T-cell (primary cell): ENCODE measurements at regions not wholly inside any gene's neighbourhood (a gene's known extent, or its start where the extent isn't known, plus 50 kb on each side); places are given as distances from the start of the nearest gene placed in this dataset.
"Not testable (repeated sequence)": the region's sequence is repeated elsewhere in the genome, so short reads cannot be mapped to it uniquely, and the experiment has no call there.

Source experiments
- ATAC-seq, 4 experiments: fragments of 200-7000 bp in 3 of 4; fragments of 150-1000 bp in 1 of 4; cut with Tn5 transposase; replicated peaks in 1 of 4; 1 replicate in 3 of 4; 2 replicates in 1 of 4; pipeline ENCODE4 v1.10.0; 2021; ENCODE audit warnings: moderate library complexity in 3 of 4, mild to moderate bottlenecking in 2 of 4, moderate number of reproducible peaks in 1 of 4
- CTCF ChIA-PET, 2 donors: fragments of 300-600 bp; sonication (Branson Sonifier 250); formaldehyde crosslinking; loops; one replicate each; lab custom pipeline; 2022; ENCODE audit warnings: antibody characterized with exemption in 2 of 2; lab: Charles Lee
- POLR2A ChIA-PET, 2 donors: fragments of 300-600 bp; sonication (Branson Sonifier 250); formaldehyde crosslinking; loops; one replicate each; lab custom pipeline; 2022; ENCODE audit warnings: antibody characterized with exemption in 2 of 2; lab: Charles Lee
- DNase-seq, 35 experiments: peaks; one replicate each; pipeline versions ENCODE4 v3.0.0 to v3.0.0-alpha.2; 2013 to 2023
- H3K27ac ChIP-seq: one replicate; pipeline ENCODE4 v1.5.1; 2013; ENCODE audit warnings: low read length
- H3K27me3 ChIP-seq, 2 experiments: replicated peaks in 1 of 2; 1 replicate in 1 of 2; 2 replicates in 1 of 2; pipeline versions ENCODE4 v1.6.1 to v1.7.0; 2013; ENCODE audit warnings: low read length in 1 of 2, mixed read lengths in 1 of 2; ENCODE audit not compliant: control insufficient read depth in 2 of 2, insufficient read depth in 2 of 2; ENCODE audit errors: extremely low read depth in 1 of 2
- H3K36me3 ChIP-seq, 2 donors: 1 replicate in 1 of 2; 2 replicates in 1 of 2; pipeline versions ENCODE4 v1.6.1 to v1.7.0; 2013; ENCODE audit warnings: low read length in 1 of 2; ENCODE audit not compliant: control insufficient read depth in 2 of 2, insufficient read depth in 1 of 2; ENCODE audit errors: extremely low read depth in 1 of 2
- H3K4me1 ChIP-seq, 2 experiments: 1 replicate in 1 of 2; 2 replicates in 1 of 2; pipeline versions ENCODE4 v1.6.1 to v1.7.0; 2013; ENCODE audit warnings: low read length in 2 of 2, mixed read lengths in 1 of 2; ENCODE audit not compliant: insufficient read depth in 2 of 2, control insufficient read depth in 1 of 2; ENCODE audit errors: extremely low read depth in 1 of 2
- H3K4me3 ChIP-seq, 2 donors: 1 replicate in 1 of 2; 2 replicates in 1 of 2; pipeline versions ENCODE4 v1.5.1 to v1.7.0; 2013; ENCODE audit warnings: mild to moderate bottlenecking in 2 of 2, low read length in 1 of 2, moderate library complexity in 1 of 2; ENCODE audit not compliant: control insufficient read depth in 1 of 2; ENCODE audit errors: extremely low read depth in 1 of 2
- H3K9me3 ChIP-seq: 2 replicates; pipeline ENCODE4 v1.7.0; 2013
- H3K27ac Mint-ChIP-seq, 2 donors: one replicate each; pipeline ENCODE4 v1.8.0; 2020 to 2021; ENCODE audit warnings: mild to moderate bottlenecking in 2 of 2, mixed read lengths in 2 of 2
- H3K27me3 Mint-ChIP-seq, 2 donors: one replicate each; pipeline ENCODE4 v1.8.0; 2021 to 2022; ENCODE audit warnings: mixed read lengths in 2 of 2
- H3K36me3 Mint-ChIP-seq: one replicate; pipeline ENCODE4 v1.8.0; 2021; ENCODE audit warnings: mixed read lengths
- H3K4me1 Mint-ChIP-seq, 3 donors: one replicate each; pipeline ENCODE4 v1.8.0; 2020 to 2022; ENCODE audit warnings: mixed read lengths in 3 of 3, mild to moderate bottlenecking in 1 of 3
- H3K4me3 Mint-ChIP-seq, 3 donors: one replicate each; pipeline ENCODE4 v1.8.0; 2020 to 2022; ENCODE audit warnings: mild to moderate bottlenecking in 3 of 3, mixed read lengths in 3 of 3, moderate library complexity in 3 of 3
- H3K9me3 Mint-ChIP-seq, 3 donors: one replicate each; pipeline ENCODE4 v1.8.0; 2020 to 2022; ENCODE audit warnings: mixed read lengths in 3 of 3
- WGBS: methylation state at CpG from one replicate; pipeline ENCODE4 v1.1.5; 2013; ENCODE audit warnings: missing lambda C conversion rate; ENCODE audit not compliant: insufficient coverage; 5-methylcytosine and 5-hydroxymethylcytosine counted together

GRCh38 chr4:3626131-3626884 is 94.1 kb upstream of the LRPAP1 start:
- H3K27me3 ChIP-seq: peaks cover 4 to 47% of the 10 kb centered on the region in 2 experiments
- H3K9me3 ChIP-seq, H3K9me3 Mint-ChIP-seq, H3K36me3 Mint-ChIP-seq, H3K27ac Mint-ChIP-seq, POLR2A ChIA-PET, H3K27ac ChIP-seq, H3K4me3 ChIP-seq, H3K36me3 ChIP-seq, H3K4me1 Mint-ChIP-seq, H3K4me1 ChIP-seq, CTCF ChIA-PET, H3K4me3 Mint-ChIP-seq, ATAC-seq, DNase-seq: not testable (repeated sequence)
- WGBS: 74% methylated on average over 21 of the region's 24 CpGs
- H3K27me3 Mint-ChIP-seq: peaks cover 31 to 42% of the 10 kb centered on the region in 2 donors

- POLR2A ChIA-PET, H3K4me1 Mint-ChIP-seq, H3K4me1 ChIP-seq, H3K4me3 Mint-ChIP-seq, H3K36me3 ChIP-seq, H3K27ac ChIP-seq, DNase-seq, H3K4me3 ChIP-seq, H3K27ac Mint-ChIP-seq, H3K9me3 Mint-ChIP-seq, CTCF ChIA-PET, H3K36me3 Mint-ChIP-seq, H3K9me3 ChIP-seq, ATAC-seq: not testable (repeated sequence)
- WGBS: 56% methylated on average over 6 of the region's 8 CpGs
- H3K27me3 ChIP-seq: peaks cover 4 to 49% of the 10 kb centered on the region in 2 experiments
- peaks cover 31 to 40% of the 10 kb centered on the region in 2 donors for H3K27me3 Mint-ChIP-seq
Observed at GRCh38 chr4:3625286-3625875, 93.2 kb upstream of the LRPAP1 start.

- ATAC-seq, H3K36me3 ChIP-seq, H3K4me3 Mint-ChIP-seq, H3K9me3 ChIP-seq, DNase-seq, CTCF ChIA-PET, H3K9me3 Mint-ChIP-seq, H3K4me3 ChIP-seq, H3K36me3 Mint-ChIP-seq, POLR2A ChIA-PET, H3K27ac ChIP-seq, H3K27ac Mint-ChIP-seq, H3K4me1 ChIP-seq: not testable (repeated sequence)
- peaks cover 4 to 38% of the 10 kb centered on the region in 2 experiments for H3K27me3 ChIP-seq
- 8% methylated on average over 6 of the region's 11 CpGs for WGBS
- H3K4me1 Mint-ChIP-seq: peaks cover 0 to 12% (median 2%) of the 10 kb centered on the region in 3 donors
- peaks cover 35 to 39% of the 10 kb centered on the region in 2 donors for H3K27me3 Mint-ChIP-seq
Observed at GRCh38 chr4:3623809-3624329, 91.6 kb upstream of the LRPAP1 start.

GRCh38 chr4:3623106-3623505 is 90.9 kb upstream of the LRPAP1 start:
- Mint-ChIP-seq H3K4me1 (peaks cover 0 to 12% (median 2%) of the 10 kb centered on the region in 3 donors), H3K27ac (no peak overlapping the region), H3K4me3 (no peak overlapping the region), H3K9me3 (no peaks in the 10 kb centered on the region), H3K27me3 (peaks cover 42 to 45% of the 10 kb centered on the region in 2 donors), H3K36me3 (no peaks in the 10 kb centered on the region)
- DNase-seq (no peak), ATAC-seq (no peak)
- Histone ChIP-seq H3K27ac (no peak overlapping the region), H3K9me3 (no peaks in the 10 kb centered on the region), H3K4me3 (no peak overlapping the region), H3K27me3 (peaks cover 4 to 35% of the 10 kb centered on the region in 2 experiments), H3K4me1 (no peaks in the 10 kb centered on the region), H3K36me3 (no peaks in the 10 kb centered on the region)
- 100% methylated on average over 1 of the region's 7 CpGs for WGBS
- ChIA-PET CTCF (no interaction called here), POLR2A (no interaction called here)

- H3K27ac Mint-ChIP-seq, H3K36me3 Mint-ChIP-seq, POLR2A ChIA-PET, H3K4me3 ChIP-seq, H3K4me1 ChIP-seq, H3K36me3 ChIP-seq, CTCF ChIA-PET, H3K9me3 Mint-ChIP-seq, H3K4me3 Mint-ChIP-seq, DNase-seq, H3K9me3 ChIP-seq, ATAC-seq, H3K27ac ChIP-seq: not testable (repeated sequence)
- WGBS: no CpG with 5 or more reads among the region's 6 CpGs
- H3K27me3 ChIP-seq: peaks cover 4 to 20% of the 10 kb centered on the region in 2 experiments
- Mint-ChIP-seq H3K27me3 (peaks cover 44 to 48% of the 10 kb centered on the region in 2 donors), H3K4me1 (peaks cover 0 to 12% (median 2%) of the 10 kb centered on the region in 3 donors)
Observed at GRCh38 chr4:3620365-3620764, 88.1 kb upstream of the LRPAP1 start.

GRCh38 chr4:3619698-3620097 is 87.5 kb upstream of the LRPAP1 start:
- H3K9me3 Mint-ChIP-seq, POLR2A ChIA-PET, DNase-seq, H3K9me3 ChIP-seq, ATAC-seq, H3K4me1 Mint-ChIP-seq, H3K36me3 Mint-ChIP-seq, H3K27ac Mint-ChIP-seq, H3K4me3 ChIP-seq, H3K36me3 ChIP-seq, H3K4me1 ChIP-seq, H3K4me3 Mint-ChIP-seq, H3K27ac ChIP-seq, CTCF ChIA-PET: not testable (repeated sequence)
- H3K27me3 ChIP-seq: peaks cover 4 to 17% of the 10 kb centered on the region in 2 experiments
- H3K27me3 Mint-ChIP-seq: peaks cover 38 to 41% of the 10 kb centered on the region in 2 donors
- WGBS: no CpG with 5 or more reads among the region's 4 CpGs
